Urothelium cell line (cell line): ENCODE measurements at regions not wholly inside any gene's neighbourhood (a gene's known extent, or its start where the extent isn't known, plus 50 kb on each side); places are given as distances from the start of the nearest gene placed in this dataset.
"Not testable (repeated sequence)": the region's sequence is repeated elsewhere in the genome, so short reads cannot be mapped to it uniquely, and the experiment has no call there.

Experiments used
- DNase-seq: peaks from one replicate; pipeline ENCODE4 v3.0.0; 2011; ENCODE audit warnings: low spot score, mixed read lengths
- FAIRE-seq: peaks from 2 replicates; lab custom pipeline; 2011; peaks lifted over from hg19 to GRCh38; lab: Jason Lieb, UNC

GRCh38 chr17:71762526-71762925 is 358.3 kb upstream of the SOX9 start:
- no peak for DNase-seq

GRCh38 chr17:71764505-71764904 is 356.3 kb upstream of the SOX9 start:
- FAIRE-seq: peak; percentile 71
- peak; percentile 41 for DNase-seq

More at GRCh38 chr17:71762526-71762925, 358.3 kb upstream of the SOX9 start:
- FAIRE-seq: no peak

- FAIRE-seq (peak; percentile 50), DNase-seq (peak; percentile 34)
Observed at GRCh38 chr17:71765437-71765836, 355.4 kb upstream of the SOX9 start.

GRCh38 chr17:71769850-71770249 is 351.0 kb upstream of the SOX9 start:
- DNase-seq (no peak), FAIRE-seq (no peak)

- peak; percentile 62 for FAIRE-seq
Observed at GRCh38 chr17:71777048-71777640, 343.7 kb upstream of the SOX9 start.

GRCh38 chr17:71779482-71779881 is 341.3 kb upstream of the SOX9 start:
- DNase-seq: no peak
- FAIRE-seq: peak; percentile 88

More at GRCh38 chr17:71777048-71777640, 343.7 kb upstream of the SOX9 start:
- no peak for DNase-seq

GRCh38 chr17:71780596-71780995 is 340.2 kb upstream of the SOX9 start:
- DNase-seq (no peak), FAIRE-seq (no peak)

- FAIRE-seq, DNase-seq: not testable (repeated sequence)
Observed at GRCh38 chr17:71782021-71782420, 338.8 kb upstream of the SOX9 start.

- peak; percentile 50 for DNase-seq
Observed at GRCh38 chr17:71790791-71791190, 330.0 kb upstream of the SOX9 start.

GRCh38 chr17:71791311-71791710 is 329.5 kb upstream of the SOX9 start:
- DNase-seq (no peak), FAIRE-seq (peak; percentile 53)

More at GRCh38 chr17:71790791-71791190, 330.0 kb upstream of the SOX9 start:
- FAIRE-seq: peak; percentile 63

- peak; percentile 85 for FAIRE-seq
- DNase-seq: no peak
Observed at GRCh38 chr17:71792966-71793365, 327.9 kb upstream of the SOX9 start.

- no peak for DNase-seq
- no peak for FAIRE-seq
Observed at GRCh38 chr17:71793518-71793917, 327.3 kb upstream of the SOX9 start.

GRCh38 chr17:71798701-71799100 is 322.1 kb upstream of the SOX9 start:
- no peak for DNase-seq
- FAIRE-seq: no peak

- DNase-seq (no peak), FAIRE-seq (peak; percentile 53)
Observed at GRCh38 chr17:71799657-71800056, 321.2 kb upstream of the SOX9 start.

GRCh38 chr17:71801301-71801700 is 319.5 kb upstream of the SOX9 start:
- FAIRE-seq (no peak), DNase-seq (peak; percentile 22)

GRCh38 chr17:71802663-71803062 is 318.2 kb upstream of the SOX9 start:
- FAIRE-seq: no peak
- no peak for DNase-seq

GRCh38 chr17:71803656-71804284 is 317.1 kb upstream of the SOX9 start:
- DNase-seq (no peak), FAIRE-seq (no peak)

- no peak for DNase-seq
- no peak for FAIRE-seq
Observed at GRCh38 chr17:71809537-71809936, 311.3 kb upstream of the SOX9 start.

GRCh38 chr17:71813861-71814260 is 307.0 kb upstream of the SOX9 start:
- FAIRE-seq, DNase-seq: not testable (repeated sequence)

GRCh38 chr17:71821511-71821910 is 299.3 kb upstream of the SOX9 start:
- FAIRE-seq (no peak), DNase-seq (no peak)

- FAIRE-seq: no peak
Observed at GRCh38 chr17:71824671-71825070, 296.1 kb upstream of the SOX9 start.

GRCh38 chr17:71825687-71826086 is 295.1 kb upstream of the SOX9 start:
- DNase-seq (no peak), FAIRE-seq (no peak)

More at GRCh38 chr17:71824671-71825070, 296.1 kb upstream of the SOX9 start:
- no peak for DNase-seq
